Colonic mucosa (tissue), 4 donors: ENCODE measurements at regions not wholly inside any gene's neighbourhood (a gene's known extent, or its start where the extent isn't known, plus 50 kb on each side); places are given as distances from the start of the nearest gene placed in this dataset.
"Not testable (repeated sequence)": the region's sequence is repeated elsewhere in the genome, so short reads cannot be mapped to it uniquely, and the experiment has no call there.

ENCODE experiments used
- DNase-seq: peaks from one replicate; pipeline ENCODE4 v3.0.0-alpha.2; 2020
- H3K27ac ChIP-seq: fragments of 200-600 bp; one replicate; pipeline ENCODE4 v1.8.0; 2021
- H3K27me3 ChIP-seq: fragments of 200-600 bp; one replicate; pipeline ENCODE4 v1.8.0; 2021
- H3K36me3 ChIP-seq: fragments of 200-600 bp; one replicate; pipeline ENCODE4 v1.8.0; 2021
- H3K4me1 ChIP-seq: fragments of 200-600 bp; one replicate; pipeline ENCODE4 v1.8.0; 2021; ENCODE audit warnings: mild to moderate bottlenecking
- H3K4me3 ChIP-seq: fragments of 200-600 bp; one replicate; pipeline ENCODE4 v1.8.0; 2021
- H3K9ac ChIP-seq, 2 donors: one replicate each; pipeline ENCODE4 v1.7.0; 2013; ENCODE audit warnings: control low read depth in 2 of 2, low read depth in 2 of 2, low read length in 2 of 2
- H3K9me3 ChIP-seq: fragments of 200-600 bp; one replicate; pipeline ENCODE4 v1.8.0; 2021
- CTCF ChIP-seq: fragments of 200-600 bp; IDR thresholded peaks from one replicate; pipeline ENCODE4 v1.8.0; 2022; ENCODE audit warnings: antibody characterized with exemption, mild to moderate bottlenecking
- intact Hi-C: fragments of 100-400 bp; cut with DNase I; formaldehyde crosslinking; loops from one replicate; pipeline ENCODE4 v1.14.1; 2022
- donor health status: healthy.
- donor health status: DM: no; HTN: no; CAD: no.
- donor health status: DM: no; HTN: no; CAD: no.

DNA sequence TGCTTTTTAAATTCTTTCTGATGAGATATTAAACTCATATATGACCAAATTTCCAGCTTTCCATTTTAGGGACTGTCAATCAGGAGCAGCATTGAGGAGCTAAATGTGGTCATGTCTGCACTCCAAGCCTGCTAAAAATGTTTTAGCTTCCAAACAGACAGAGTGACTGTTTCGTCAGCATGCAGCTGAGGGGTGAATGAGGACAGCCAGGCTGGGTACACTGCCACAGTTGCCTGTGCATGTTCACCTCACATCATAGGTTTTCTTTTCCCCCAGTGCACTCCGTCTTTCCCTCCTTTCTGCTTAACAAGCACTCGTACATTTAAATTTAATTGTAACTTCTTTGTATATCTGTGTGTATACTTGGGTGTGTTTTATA, 138.1 kb downstream of the ARRDC3 start:
- TF ChIP-seq CTCF, result no peak
- no peaks in the 10 kb centered on the region for H3K36me3 ChIP-seq
- no peak overlapping the region for H3K9ac ChIP-seq
- no peak overlapping the region for H3K27ac ChIP-seq
- H3K4me3 ChIP-seq, result no peak overlapping the region
- H3K9me3 ChIP-seq, result no peaks in the 10 kb centered on the region
- intact Hi-C loops, result no loop called here
- H3K4me1 ChIP-seq, result no peaks in the 10 kb centered on the region
- no peaks in the 10 kb centered on the region for H3K27me3 ChIP-seq
- no peak for DNase-seq

- no peak overlapping the region for H3K9ac ChIP-seq
- no peaks in the 10 kb centered on the region for H3K9me3 ChIP-seq
- intact Hi-C loops, result no loop called here
Observed at GRCh38 chr5:91244380-91245073, 138.6 kb downstream of the ARRDC3 start.

DNA sequence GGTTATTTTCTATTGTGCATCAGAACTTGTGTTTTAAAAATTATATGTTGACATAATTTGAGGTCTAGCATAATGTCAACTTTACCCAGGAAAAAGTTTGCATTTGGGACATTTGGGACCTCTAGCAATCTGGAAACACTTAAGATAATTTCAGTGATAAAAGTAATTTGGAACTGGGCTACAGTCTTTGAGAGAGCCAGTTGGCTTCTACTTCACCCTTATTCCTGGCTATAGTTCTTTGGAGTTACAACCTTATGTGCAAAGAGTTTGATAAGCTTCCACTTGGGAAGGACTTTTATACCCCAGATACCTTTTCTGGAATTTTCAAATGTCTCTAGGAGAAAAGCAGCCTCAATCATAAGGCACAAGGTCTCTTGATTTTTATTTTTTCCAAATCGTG, 139.3 kb downstream of the ARRDC3 start:
- H3K4me3 ChIP-seq, result no peak overlapping the region
- H3K27me3 ChIP-seq, result no peaks in the 10 kb centered on the region
- no peaks in the 10 kb centered on the region for H3K4me1 ChIP-seq
- intact Hi-C loops, result no loop called here
- no peak overlapping the region for H3K27ac ChIP-seq
- H3K36me3 ChIP-seq, result no peaks in the 10 kb centered on the region
- H3K9me3 ChIP-seq, result no peaks in the 10 kb centered on the region
- no peak for TF ChIP-seq CTCF
- DNase-seq, result no peak
- H3K9ac ChIP-seq, result no peak overlapping the region

More at GRCh38 chr5:91244380-91245073, 138.6 kb downstream of the ARRDC3 start:
- Histone ChIP-seq H3K27ac (no peak overlapping the region), H3K27me3 (no peaks in the 10 kb centered on the region), H3K4me1 (no peaks in the 10 kb centered on the region), H3K36me3 (no peaks in the 10 kb centered on the region), H3K4me3 (no peak overlapping the region)
- DNase-seq, result no peak
- TF ChIP-seq CTCF, result no peak

DNA sequence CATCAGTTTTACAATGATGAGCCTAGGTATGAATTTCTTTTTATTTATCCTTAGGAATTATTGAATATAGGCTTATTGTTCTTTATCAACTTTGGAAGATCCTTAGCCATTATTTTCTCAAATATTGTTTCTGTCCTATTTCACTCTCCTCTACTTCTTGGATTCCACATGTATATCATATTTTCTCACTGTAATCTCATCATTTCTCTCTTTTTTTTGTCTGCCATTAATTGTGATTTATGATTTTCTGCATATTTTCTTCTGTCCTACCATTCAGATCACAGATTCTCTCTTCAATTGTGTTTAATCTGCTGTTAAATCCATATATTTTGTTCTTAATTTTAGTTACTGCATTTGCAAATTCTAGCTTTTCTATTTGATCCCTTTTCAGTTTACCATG, 139.8 kb downstream of the ARRDC3 start:
- H3K4me3 ChIP-seq, result no peak overlapping the region
- no peak overlapping the region for H3K27ac ChIP-seq
- DNase-seq, result no peak
- no peaks in the 10 kb centered on the region for H3K9me3 ChIP-seq
- no peak for TF ChIP-seq CTCF
- H3K4me1 ChIP-seq, result no peaks in the 10 kb centered on the region
- no peaks in the 10 kb centered on the region for H3K36me3 ChIP-seq
- no peaks in the 10 kb centered on the region for H3K27me3 ChIP-seq
- intact Hi-C loops, result no loop called here
- no peak overlapping the region for H3K9ac ChIP-seq

DNA sequence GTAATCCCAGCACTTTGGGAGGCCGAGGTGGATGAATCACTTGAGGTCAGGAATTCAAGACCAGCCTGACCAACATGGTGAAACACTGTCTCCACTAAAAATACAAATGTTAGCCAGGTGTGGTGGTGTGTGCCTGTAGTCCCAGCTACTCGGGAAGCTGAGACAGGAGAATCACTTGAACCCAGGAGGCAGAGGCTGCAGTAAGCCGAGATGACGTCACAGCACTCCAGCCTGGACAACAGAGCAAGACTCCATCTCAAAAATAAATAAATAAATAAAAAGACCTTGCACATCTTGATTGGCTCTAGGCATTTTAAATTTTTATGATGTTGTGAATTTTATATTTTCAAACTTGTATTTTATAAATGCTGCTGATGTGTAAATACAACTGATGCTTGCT, 141.7 kb downstream of the ARRDC3 start:
- H3K9me3 ChIP-seq, H3K36me3 ChIP-seq, H3K4me3 ChIP-seq, DNase-seq, H3K4me1 ChIP-seq, H3K9ac ChIP-seq, intact Hi-C loops, H3K27ac ChIP-seq, H3K27me3 ChIP-seq: not testable (repeated sequence)

GRCh38 chr5:91240175-91240574, 142.9 kb downstream of the ARRDC3 start:
- no peaks in the 10 kb centered on the region for H3K9me3 ChIP-seq
- H3K9ac ChIP-seq, result no peak overlapping the region
- no peak for DNase-seq
- no peaks in the 10 kb centered on the region for H3K36me3 ChIP-seq
- H3K27ac ChIP-seq, result no peak overlapping the region
- TF ChIP-seq CTCF, result no peak
- intact Hi-C loops, result no loop called here
- no peaks in the 10 kb centered on the region for H3K27me3 ChIP-seq
- H3K4me3 ChIP-seq, result no peak overlapping the region
- H3K4me1 ChIP-seq, result no peaks in the 10 kb centered on the region
